Lung (tissue), 11 donors: ENCODE measurements at regions not wholly inside any gene's neighbourhood (a gene's known extent, or its start where the extent isn't known, plus 50 kb on each side); places are given as distances from the start of the nearest gene placed in this dataset.

Experiments used
- ATAC-seq: fragments of 200-7000 bp; cut with Tn5 transposase; one replicate; pipeline ENCODE4 v1.9.1; 2020; ENCODE audit warnings: moderate number of reproducible peaks; ENCODE audit not compliant: insufficient read depth, low FRiP score
- DNase-seq, 3 donors: peaks; one replicate each; pipeline ENCODE4 v3.0.0-alpha.2; 2013 to 2017
- H3K27ac ChIP-seq, 2 donors: one replicate each; pipeline ENCODE4 v1.5.1; 2013; ENCODE audit warnings: mild to moderate bottlenecking in 2 of 2, moderate library complexity in 2 of 2, control low read depth in 1 of 2, inconsistent platforms in 1 of 2, low read depth in 1 of 2, low read length in 1 of 2
- H3K27me3 ChIP-seq, 3 donors: one replicate each; pipeline ENCODE4 v1.5.1; 2013; ENCODE audit warnings: low read length in 2 of 3; ENCODE audit not compliant: control insufficient read depth in 3 of 3, insufficient read depth in 3 of 3
- H3K36me3 ChIP-seq, 4 donors: one replicate each; pipeline ENCODE4 v1.5.1; 2013; ENCODE audit warnings: low read length in 4 of 4, mild to moderate bottlenecking in 1 of 4, moderate library complexity in 1 of 4; ENCODE audit not compliant: control insufficient read depth in 4 of 4, insufficient read depth in 4 of 4
- H3K4me1 ChIP-seq, 5 donors: one replicate each; pipeline ENCODE4 v1.5.1; 2013; ENCODE audit warnings: low read length in 5 of 5, mild to moderate bottlenecking in 2 of 5, moderate library complexity in 1 of 5; ENCODE audit not compliant: control insufficient read depth in 5 of 5, insufficient read depth in 5 of 5
- H3K4me3 ChIP-seq: one replicate; pipeline ENCODE4 v1.5.1; 2013; ENCODE audit warnings: mild to moderate bottlenecking, control low read depth, moderate library complexity
- H3K9ac ChIP-seq, 2 donors: one replicate each; pipeline ENCODE4 v1.5.1; 2013; ENCODE audit warnings: low read length in 2 of 2, control low read depth in 1 of 2; ENCODE audit not compliant: insufficient read depth in 1 of 2
- H3K9me3 ChIP-seq, 4 donors: one replicate each; pipeline ENCODE4 v1.5.1; 2013; ENCODE audit warnings: low read length in 3 of 4, mild to moderate bottlenecking in 1 of 4, moderate library complexity in 1 of 4; ENCODE audit not compliant: control insufficient read depth in 4 of 4, insufficient read depth in 3 of 4
- CTCF ChIP-seq: IDR thresholded peaks from 2 replicates; pipeline ENCODE4 v1.5.1; 2012; ENCODE audit warnings: mild to moderate bottlenecking; ENCODE audit errors: control extremely low read depth, extremely low read depth
- WGBS, 2 donors: extraction: QIAGEN DNeasy Blood & Tissue Kit; methylation state at CpG; one replicate each; pipeline ENCODE4 v1.1.7; 2013; 5-methylcytosine and 5-hydroxymethylcytosine counted together
- donor health status: control.
- donor health status: control.
- donor health status: Bipolar disorder and iron deficiency.
- donor health status: healthy.
- donor health status: DM: yes; HTN: yes; CAD: no.

DNA sequence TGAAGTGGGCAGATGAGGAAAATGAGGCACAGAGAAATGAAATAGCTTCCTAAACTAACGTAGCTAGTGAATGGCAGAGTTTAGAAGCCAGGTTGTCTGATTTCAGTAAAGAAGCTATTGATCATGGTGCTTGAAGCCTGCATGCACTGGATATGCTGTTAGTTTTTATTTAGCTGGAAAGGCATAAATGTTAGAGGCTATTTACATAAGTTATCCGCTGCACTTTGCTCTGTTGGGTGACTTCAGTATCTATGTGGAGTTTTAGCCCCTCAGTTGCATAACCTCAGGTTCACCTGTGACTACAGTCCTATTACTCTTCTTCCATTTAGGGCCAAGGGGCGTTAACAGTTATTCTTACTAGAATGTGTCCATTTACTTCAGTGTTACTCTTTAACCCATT is 522.4 kb upstream of the RPS6KA3 start:
- no peak for DNase-seq
- Histone ChIP-seq H3K27me3 (peaks cover 0 to 2% (median 0%) of the 10 kb centered on the region in 3 donors), H3K27ac (no peak overlapping the region), H3K9me3 (no peaks in the 10 kb centered on the region), H3K4me3 (no peak overlapping the region), H3K9ac (no peak overlapping the region), H3K4me1 (no peaks in the 10 kb centered on the region), H3K36me3 (no peaks in the 10 kb centered on the region)
- no peak for TF ChIP-seq CTCF
- no peak for ATAC-seq
- WGBS, 2 donors, result 57 to 90% methylated on average over 3 of the region's 3 CpGs

- WGBS, 2 donors, result 40 to 73% methylated on average over 2 of the region's 2 CpGs
- H3K4me1 ChIP-seq, result peaks cover 0 to 5% (median 0%) of the 10 kb centered on the region in 5 donors
- H3K36me3 ChIP-seq, result no peaks in the 10 kb centered on the region
- peaks cover 0 to 2% (median 0%) of the 10 kb centered on the region in 3 donors for H3K27me3 ChIP-seq
- H3K9me3 ChIP-seq, result peaks cover 0 to 6% (median 0%) of the 10 kb centered on the region in 4 donors
- no peak for TF ChIP-seq CTCF
- ATAC-seq, result no peak
- no peak overlapping the region for H3K9ac ChIP-seq
- no peak overlapping the region for H3K27ac ChIP-seq
- H3K4me3 ChIP-seq, result no peak overlapping the region
- peak in 2 of 3 donors; percentile 54 to 57 for DNase-seq
Measured at GRCh38 chrX:20767346-20767745, 500.6 kb upstream of the RPS6KA3 start.

DNA sequence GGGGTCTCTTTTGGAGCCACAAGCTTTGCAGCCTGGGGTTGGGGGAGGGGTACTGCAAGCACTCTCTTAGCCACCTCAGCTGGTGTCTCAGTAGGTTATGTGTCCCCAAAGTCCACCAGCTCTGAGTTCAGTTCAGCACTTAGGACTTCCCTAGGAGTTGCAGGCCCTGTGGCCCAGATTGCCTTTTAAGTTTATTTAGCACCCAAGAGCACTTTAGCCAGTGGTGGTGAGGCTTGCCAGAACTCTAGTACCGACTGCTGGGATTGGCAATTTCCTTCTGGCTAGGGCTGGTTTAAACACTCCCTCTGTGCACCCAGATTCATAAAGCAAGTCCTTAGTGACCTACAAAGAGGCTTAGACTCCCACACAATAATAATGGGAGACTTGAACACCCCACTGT is 489.9 kb upstream of the RPS6KA3 start:
- no peaks in the 10 kb centered on the region for H3K36me3 ChIP-seq
- DNase-seq (no peak), ATAC-seq (no peak)
- no peaks in the 10 kb centered on the region for H3K27me3 ChIP-seq
- H3K9me3 ChIP-seq, result peaks cover 0 to 3% (median 0%) of the 10 kb centered on the region in 4 donors
- no peak overlapping the region for H3K4me3 ChIP-seq
- H3K27ac ChIP-seq, result no peak overlapping the region
- no peak overlapping the region for H3K9ac ChIP-seq
- no peaks in the 10 kb centered on the region for H3K4me1 ChIP-seq
- no peak for TF ChIP-seq CTCF
- 69 to 91% methylated on average over 1 of the region's 1 CpG for WGBS, 2 donors

DNA sequence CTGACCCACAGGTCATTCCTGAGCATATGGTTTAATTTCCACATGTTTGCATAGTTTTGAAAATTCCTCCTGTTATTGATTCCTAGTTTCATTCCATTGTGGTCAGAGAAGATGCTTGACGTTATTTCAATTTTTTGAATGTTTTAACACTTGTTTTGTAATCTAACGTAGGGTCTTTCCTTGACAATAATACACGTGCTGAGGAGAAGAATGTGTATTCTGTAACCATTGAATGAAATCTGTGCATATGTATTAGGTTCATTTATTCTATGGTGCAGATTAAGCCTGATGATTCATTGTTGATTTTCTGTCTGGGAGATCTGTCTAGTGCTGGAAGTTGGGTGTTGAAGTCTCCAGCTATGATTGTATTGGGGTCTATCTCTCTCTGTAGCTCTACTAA is 486.4 kb upstream of the RPS6KA3 start:
- Histone ChIP-seq H3K4me1 (no peaks in the 10 kb centered on the region), H3K36me3 (no peaks in the 10 kb centered on the region), H3K27ac (no peak overlapping the region), H3K4me3 (no peak overlapping the region), H3K27me3 (no peaks in the 10 kb centered on the region), H3K9ac (no peak overlapping the region), H3K9me3 (peaks cover 0 to 3% (median 0%) of the 10 kb centered on the region in 4 donors)
- no peak for ATAC-seq
- DNase-seq, result no peak
- WGBS, 2 donors, result 68 to 81% methylated on average over 3 of the region's 3 CpGs
- no peak for TF ChIP-seq CTCF
